Brain microvascular endothelial cell (primary cell): ENCODE measurements at regions not wholly inside any gene's neighbourhood (a gene's known extent, or its start where the extent isn't known, plus 50 kb on each side); places are given as distances from the start of the nearest gene placed in this dataset.

Experiments
- DNase-seq: peaks from one replicate; pipeline ENCODE4 v3.0.0-alpha.2; 2020
- H3K27ac ChIP-seq: fragments of 250-450 bp; sonication (Bioruptor Pico); 2 replicates; pipeline ENCODE4 v1.5.1; 2020; ENCODE audit warnings: mild to moderate bottlenecking, moderate library complexity
- H3K27me3 ChIP-seq: fragments of 250-450 bp; sonication (Bioruptor Pico); replicated peaks from 2 replicates; pipeline ENCODE4 v1.5.1; 2020; ENCODE audit warnings: mild to moderate bottlenecking
- H3K36me3 ChIP-seq: fragments of 250-450 bp; sonication (Bioruptor Pico); replicated peaks from 2 replicates; pipeline ENCODE4 v1.5.1; 2020; ENCODE audit warnings: mild to moderate bottlenecking
- H3K4me3 ChIP-seq: 2 replicates; pipeline ENCODE4 v1.5.1; 2011; ENCODE audit warnings: low read depth, mild to moderate bottlenecking, control low read depth, low read length, moderate library complexity
- in situ Hi-C: cut with HindIII; loops from 2 replicates; pipeline ENCODE4 v1.10.0; 2017; ENCODE audit warnings: low sequenced_read_pairs, low pct_ligation_motif_present
- TF ChIP-seq, protein P1 (sequence below): IDR thresholded peaks from 2 replicates; pipeline ENCODE4 v1.5.1; 2011; ENCODE audit warnings: low read depth, mild to moderate bottlenecking, moderate library complexity, low read length, control low read depth, inconsistent platforms; ENCODE audit errors: missing control alignments

DNA sequence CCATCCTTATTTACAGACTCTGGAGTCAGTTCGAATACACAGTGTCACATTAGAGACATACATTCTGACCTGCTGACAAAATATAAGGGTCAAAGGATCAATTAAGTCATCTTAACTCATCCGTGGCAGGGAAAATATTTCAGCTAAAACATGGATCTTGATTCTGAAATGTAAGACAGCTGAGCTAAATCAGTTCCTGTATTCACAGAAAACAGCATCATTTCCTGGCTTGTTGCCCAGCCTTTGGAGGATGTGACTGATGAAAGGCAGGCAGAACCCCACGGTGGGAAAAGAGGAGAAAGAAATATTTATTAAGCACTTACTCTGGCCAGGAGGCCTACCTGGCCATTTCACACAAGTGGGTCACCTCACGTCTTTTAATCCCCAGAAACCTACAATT lies 101.9 kb downstream of the GAS2L3 start:
- peak; percentile 80 for DNase-seq
- Histone ChIP-seq H3K4me3 (no peak overlapping the region), H3K36me3 (no peaks in the 10 kb centered on the region), H3K27ac (no peak overlapping the region), H3K27me3 (no peaks in the 10 kb centered on the region)
- in situ Hi-C loops = no loop called here
- TF ChIP-seq, protein P1, sequence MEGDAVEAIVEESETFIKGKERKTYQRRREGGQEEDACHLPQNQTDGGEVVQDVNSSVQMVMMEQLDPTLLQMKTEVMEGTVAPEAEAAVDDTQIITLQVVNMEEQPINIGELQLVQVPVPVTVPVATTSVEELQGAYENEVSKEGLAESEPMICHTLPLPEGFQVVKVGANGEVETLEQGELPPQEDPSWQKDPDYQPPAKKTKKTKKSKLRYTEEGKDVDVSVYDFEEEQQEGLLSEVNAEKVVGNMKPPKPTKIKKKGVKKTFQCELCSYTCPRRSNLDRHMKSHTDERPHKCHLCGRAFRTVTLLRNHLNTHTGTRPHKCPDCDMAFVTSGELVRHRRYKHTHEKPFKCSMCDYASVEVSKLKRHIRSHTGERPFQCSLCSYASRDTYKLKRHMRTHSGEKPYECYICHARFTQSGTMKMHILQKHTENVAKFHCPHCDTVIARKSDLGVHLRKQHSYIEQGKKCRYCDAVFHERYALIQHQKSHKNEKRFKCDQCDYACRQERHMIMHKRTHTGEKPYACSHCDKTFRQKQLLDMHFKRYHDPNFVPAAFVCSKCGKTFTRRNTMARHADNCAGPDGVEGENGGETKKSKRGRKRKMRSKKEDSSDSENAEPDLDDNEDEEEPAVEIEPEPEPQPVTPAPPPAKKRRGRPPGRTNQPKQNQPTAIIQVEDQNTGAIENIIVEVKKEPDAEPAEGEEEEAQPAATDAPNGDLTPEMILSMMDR = no peak

DNA sequence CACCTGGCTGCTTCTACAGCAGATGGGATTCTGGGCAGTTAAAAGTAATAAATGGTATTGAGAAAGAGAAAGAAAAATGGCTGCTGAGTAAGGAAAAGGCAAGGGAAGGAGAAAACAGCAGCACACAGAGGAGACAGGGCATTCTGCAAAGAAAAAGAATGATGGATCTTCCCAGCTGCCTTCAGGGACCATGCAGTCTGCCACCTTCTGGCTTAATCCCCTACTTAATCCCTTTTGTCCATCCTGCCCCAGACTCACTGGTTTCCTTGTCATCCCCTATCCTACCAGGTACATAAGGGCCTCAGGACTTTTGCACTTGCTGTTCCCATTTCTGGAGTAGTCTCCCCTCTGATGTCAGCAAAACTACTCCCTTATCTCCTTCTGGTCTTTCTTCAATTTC lies 107.6 kb downstream of the GAS2L3 start:
- no peaks in the 10 kb centered on the region for H3K27me3 ChIP-seq
- TF ChIP-seq, protein P1 = no peak
- H3K4me3 ChIP-seq = no peak overlapping the region
- no peaks in the 10 kb centered on the region for H3K36me3 ChIP-seq
- in situ Hi-C loops = no loop called here
- no peak for DNase-seq
- H3K27ac ChIP-seq = no peak overlapping the region

- no peak for DNase-seq
- no peaks in the 10 kb centered on the region for H3K36me3 ChIP-seq
- H3K27me3 ChIP-seq = no peaks in the 10 kb centered on the region
- in situ Hi-C loops = no loop called here
- no peak overlapping the region for H3K4me3 ChIP-seq
- TF ChIP-seq, protein P1 = no peak
- no peak overlapping the region for H3K27ac ChIP-seq
These were observed 108.7 kb downstream of the GAS2L3 start for GRCh38 chr12:100682178-100682577.

- Histone ChIP-seq H3K4me3 (no peak overlapping the region), H3K36me3 (no peaks in the 10 kb centered on the region), H3K27me3 (no peaks in the 10 kb centered on the region), H3K27ac (no peak overlapping the region)
- TF ChIP-seq, protein P1 = no peak
- in situ Hi-C loops = no loop called here
- DNase-seq = no peak
These were observed 106.9 kb upstream of the ANO4 start for GRCh38 chr12:100687686-100688085.

DNA sequence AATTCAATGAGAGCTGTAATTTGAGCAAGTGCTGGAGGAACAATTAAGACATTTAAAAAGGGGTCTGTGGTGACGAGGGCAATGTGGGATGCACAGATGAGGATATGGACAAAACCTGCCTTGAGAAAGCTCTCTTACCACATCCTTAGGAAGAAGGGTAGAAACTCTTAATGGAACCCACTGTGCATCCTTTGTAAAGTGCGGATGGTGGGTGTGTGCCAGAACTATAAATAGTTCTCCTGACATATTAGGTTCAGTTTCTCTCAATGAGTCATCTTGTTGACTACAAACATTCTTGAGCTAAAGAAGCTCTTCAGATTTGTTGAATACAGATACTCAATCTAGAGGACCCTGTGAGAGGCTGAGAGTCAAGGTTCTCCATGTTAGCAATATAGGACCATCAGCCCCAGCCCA lies 106.1 kb upstream of the ANO4 start:
- Histone ChIP-seq H3K27ac (no peak overlapping the region), H3K36me3 (no peaks in the 10 kb centered on the region), H3K4me3 (no peak overlapping the region), H3K27me3 (no peaks in the 10 kb centered on the region)
- DNase-seq = no peak
- TF ChIP-seq, protein P1 = no peak
- in situ Hi-C loops = no loop called here

- in situ Hi-C loops = no loop called here
- no peak for DNase-seq
- H3K4me3 ChIP-seq = no peak overlapping the region
- no peak overlapping the region for H3K27ac ChIP-seq
- no peaks in the 10 kb centered on the region for H3K27me3 ChIP-seq
- no peaks in the 10 kb centered on the region for H3K36me3 ChIP-seq
- TF ChIP-seq, protein P1 = no peak
These were observed 102.1 kb upstream of the ANO4 start for GRCh38 chr12:100692502-100692901.
